Keratinocyte (primary cell): ENCODE measurements at regions not wholly inside any gene's neighbourhood (a gene's known extent, or its start where the extent isn't known, plus 50 kb on each side); places are given as distances from the start of the nearest gene placed in this dataset.

ENCODE experiments used
- DNase-seq: peaks from one replicate; pipeline ENCODE4 v3.0.0-alpha.2; 2011; ENCODE audit warnings: low read depth, missing footprints, low spot score
- FAIRE-seq: peaks from 2 replicates; lab custom pipeline; 2011; peaks lifted over from hg19 to GRCh38; lab: Jason Lieb, UNC
- H2AFZ ChIP-seq: 2 replicates; pipeline ENCODE4 v1.6.0; 2012; ENCODE audit warnings: low read length, control low read depth, inconsistent platforms; ENCODE audit not compliant: control insufficient read depth
- H3K27ac ChIP-seq: 2 replicates; pipeline ENCODE4 v1.5.1; 2011; ENCODE audit warnings: low read length; ENCODE audit not compliant: control insufficient read depth, insufficient read depth
- H3K27me3 ChIP-seq: 3 replicates; pipeline ENCODE4 v1.6.0; 2011; ENCODE audit warnings: low read length; ENCODE audit not compliant: control insufficient read depth, insufficient read depth; ENCODE audit errors: extremely low read depth
- H3K36me3 ChIP-seq, 2 experiments: 2 replicates in 1 of 2; 3 replicates in 1 of 2; pipeline ENCODE4 v1.5.1; 2011; ENCODE audit warnings: low read length in 2 of 2, mild to moderate bottlenecking in 1 of 2; ENCODE audit not compliant: control insufficient read depth in 2 of 2, insufficient read depth in 2 of 2; ENCODE audit errors: extremely low read depth in 1 of 2
- H3K4me1 ChIP-seq: 3 replicates; pipeline ENCODE4 v1.5.1; 2011; ENCODE audit warnings: low read length; ENCODE audit not compliant: control insufficient read depth, insufficient read depth; ENCODE audit errors: extremely low read depth
- H3K4me2 ChIP-seq: 3 replicates; pipeline ENCODE4 v1.6.0; 2011; ENCODE audit warnings: low read depth, low read length; ENCODE audit not compliant: control insufficient read depth, insufficient read depth; ENCODE audit errors: extremely low read depth
- H3K4me3 ChIP-seq, 3 experiments: fragments of 200-600 bp in 1 of 3; sonication (generic) in 1 of 3; 2 replicates in 2 of 3; 3 replicates in 1 of 3; pipeline ENCODE4 v1.5.1; 2011 to 2016; ENCODE audit warnings: low read length in 3 of 3, mild to moderate bottlenecking in 3 of 3, control low read depth in 2 of 3, inconsistent platforms in 1 of 3, low read depth in 1 of 3, mixed read lengths in 1 of 3, mixed run types in 1 of 3, moderate library complexity in 1 of 3; ENCODE audit not compliant: control insufficient read depth in 2 of 3, insufficient read depth in 2 of 3; ENCODE audit errors: extremely low read depth in 1 of 3
- H3K79me2 ChIP-seq: 2 replicates; pipeline ENCODE4 v1.6.0; 2012; ENCODE audit warnings: low read length; ENCODE audit not compliant: control insufficient read depth, insufficient read depth
- H3K9ac ChIP-seq: 3 replicates; pipeline ENCODE4 v1.6.0; 2011; ENCODE audit warnings: low read length; ENCODE audit not compliant: control insufficient read depth, insufficient read depth; ENCODE audit errors: extremely low read depth
- H3K9me1 ChIP-seq: 3 replicates; pipeline ENCODE4 v1.6.0; 2011; ENCODE audit warnings: low read length; ENCODE audit not compliant: control insufficient read depth, insufficient read depth; ENCODE audit errors: extremely low read depth
- H3K9me3 ChIP-seq: 2 replicates; pipeline ENCODE4 v1.5.1; 2012; ENCODE audit warnings: low read depth, low read length; ENCODE audit not compliant: control insufficient read depth
- H4K20me1 ChIP-seq: 3 replicates; pipeline ENCODE4 v1.6.0; 2011; ENCODE audit warnings: low read length; ENCODE audit not compliant: control insufficient read depth, insufficient read depth; ENCODE audit errors: extremely low read depth
- EZH2 ChIP-seq: IDR thresholded peaks from one replicate; pipeline ENCODE4 v1.6.1; 2012; ENCODE audit warnings: inconsistent platforms, mild to moderate bottlenecking, low read length, moderate library complexity
- dilution Hi-C: fragments of 300-500 bp; cut with MboI; formaldehyde crosslinking; loops from one replicate; pipeline ENCODE4 v1.7.0; 2020; ENCODE audit warnings: low sequenced_read_pairs; ENCODE audit not compliant: extremely low pct_ligation_motif_present
- TF ChIP-seq, protein P1 (sequence below), 3 experiments: IDR thresholded peaks in 1 of 3; conservative IDR thresholded peaks in 1 of 3; optimal IDR thresholded peaks in 1 of 3; 2 replicates in 2 of 3; 3 replicates in 1 of 3; pipeline versions ENCODE3 to v1.5.1; 2011; ENCODE audit warnings: low read length in 3 of 3, mild to moderate bottlenecking in 3 of 3, moderate library complexity in 2 of 3, control low read depth in 1 of 3, inconsistent platforms in 1 of 3; ENCODE audit not compliant: insufficient read depth in 2 of 3; ENCODE audit errors: extremely low read depth in 1 of 3

DNA sequence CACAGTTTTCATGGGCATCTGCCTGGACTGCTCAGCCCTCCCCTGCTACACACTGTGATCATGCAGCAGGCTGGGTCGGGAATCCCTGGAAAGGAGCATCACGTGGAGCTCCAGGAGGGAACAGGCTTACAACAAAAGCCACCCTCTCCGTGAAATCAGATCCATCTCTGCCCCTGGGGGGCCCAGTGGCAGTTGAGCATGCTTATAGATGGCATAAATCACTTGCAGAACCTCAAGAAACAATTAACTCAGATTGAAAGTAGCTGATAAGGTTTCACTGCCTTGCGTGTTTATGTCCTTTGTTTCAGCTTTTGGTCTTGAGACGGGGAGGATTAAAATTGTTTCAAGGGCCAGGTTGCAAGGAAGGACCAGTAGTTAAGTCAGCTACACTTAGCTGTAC, 354.8 kb upstream of the MEIS1 start:
- no peak overlapping the region for H2AFZ ChIP-seq
- TF ChIP-seq, protein P1, sequence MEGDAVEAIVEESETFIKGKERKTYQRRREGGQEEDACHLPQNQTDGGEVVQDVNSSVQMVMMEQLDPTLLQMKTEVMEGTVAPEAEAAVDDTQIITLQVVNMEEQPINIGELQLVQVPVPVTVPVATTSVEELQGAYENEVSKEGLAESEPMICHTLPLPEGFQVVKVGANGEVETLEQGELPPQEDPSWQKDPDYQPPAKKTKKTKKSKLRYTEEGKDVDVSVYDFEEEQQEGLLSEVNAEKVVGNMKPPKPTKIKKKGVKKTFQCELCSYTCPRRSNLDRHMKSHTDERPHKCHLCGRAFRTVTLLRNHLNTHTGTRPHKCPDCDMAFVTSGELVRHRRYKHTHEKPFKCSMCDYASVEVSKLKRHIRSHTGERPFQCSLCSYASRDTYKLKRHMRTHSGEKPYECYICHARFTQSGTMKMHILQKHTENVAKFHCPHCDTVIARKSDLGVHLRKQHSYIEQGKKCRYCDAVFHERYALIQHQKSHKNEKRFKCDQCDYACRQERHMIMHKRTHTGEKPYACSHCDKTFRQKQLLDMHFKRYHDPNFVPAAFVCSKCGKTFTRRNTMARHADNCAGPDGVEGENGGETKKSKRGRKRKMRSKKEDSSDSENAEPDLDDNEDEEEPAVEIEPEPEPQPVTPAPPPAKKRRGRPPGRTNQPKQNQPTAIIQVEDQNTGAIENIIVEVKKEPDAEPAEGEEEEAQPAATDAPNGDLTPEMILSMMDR (optimal IDR thresholded peaks at IDR 0.05 in 1 of 3, IDR thresholded peaks at IDR 0.05 in 1 of 3, conservative IDR thresholded peaks at IDR 0.05 in 1 of 3; ENCODE audit: extremely low read depth in 1 of 3, insufficient read depth in 2 of 3, low read length in 3 of 3) = no peak
- TF ChIP-seq EZH2 = no peak
- no peaks in the 10 kb centered on the region for H3K79me2 ChIP-seq
- no peak overlapping the region for H3K4me3 ChIP-seq
- dilution Hi-C loops = no loop called here
- no peak overlapping the region for H3K4me2 ChIP-seq
- no peaks in the 10 kb centered on the region for H3K9me3 ChIP-seq
- no peaks in the 10 kb centered on the region for H4K20me1 ChIP-seq
- H3K9ac ChIP-seq = no peak overlapping the region
- no peak overlapping the region for H3K27ac ChIP-seq
- no peaks in the 10 kb centered on the region for H3K27me3 ChIP-seq
- FAIRE-seq (no peak), DNase-seq (no peak)
- H3K4me1 ChIP-seq = no peaks in the 10 kb centered on the region
- no peaks in the 10 kb centered on the region for H3K9me1 ChIP-seq
- H3K36me3 ChIP-seq = no peaks in the 10 kb centered on the region

DNA sequence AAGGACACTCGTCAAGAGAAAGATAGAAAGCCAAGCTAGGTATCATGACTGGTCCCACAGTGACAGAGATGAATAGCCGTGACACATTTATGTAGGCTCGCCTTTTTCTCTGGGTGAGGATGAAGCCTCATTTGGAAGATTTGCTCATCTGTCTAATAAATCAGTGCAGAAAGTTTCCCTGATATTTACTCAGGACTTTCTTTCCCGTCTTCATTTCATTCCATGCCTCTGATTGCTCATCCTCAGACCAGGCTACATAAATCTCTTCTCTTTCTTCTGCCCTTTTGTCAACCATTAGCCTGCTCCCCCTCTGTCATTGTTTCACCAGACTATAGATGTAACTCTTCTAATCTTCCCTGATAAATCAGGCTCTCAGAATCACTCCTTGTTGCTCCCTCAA, 361.8 kb upstream of the MEIS1 start:
- H4K20me1 ChIP-seq = no peaks in the 10 kb centered on the region
- no peak for DNase-seq
- H3K27ac ChIP-seq = no peak overlapping the region
- H3K9me3 ChIP-seq = no peaks in the 10 kb centered on the region
- H3K79me2 ChIP-seq = no peaks in the 10 kb centered on the region
- TF ChIP-seq, protein P1 (optimal IDR thresholded peaks at IDR 0.05 in 1 of 3, IDR thresholded peaks at IDR 0.05 in 1 of 3, conservative IDR thresholded peaks at IDR 0.05 in 1 of 3; ENCODE audit: extremely low read depth in 1 of 3, insufficient read depth in 2 of 3, low read length in 3 of 3) = no peak
- TF ChIP-seq EZH2 = no peak
- H3K36me3 ChIP-seq = no peaks in the 10 kb centered on the region
- dilution Hi-C loops = no loop called here
- H3K9ac ChIP-seq = no peak overlapping the region
- no peak overlapping the region for H3K4me3 ChIP-seq
- no peaks in the 10 kb centered on the region for H3K9me1 ChIP-seq
- FAIRE-seq = no peak
- no peak overlapping the region for H2AFZ ChIP-seq
- no peaks in the 10 kb centered on the region for H3K4me1 ChIP-seq
- H3K27me3 ChIP-seq = no peaks in the 10 kb centered on the region
- H3K4me2 ChIP-seq = no peak overlapping the region
